GM12878 (cell line): ENCODE measurements at regions not wholly inside any gene's neighbourhood (a gene's known extent, or its start where the extent isn't known, plus 50 kb on each side); places are given as distances from the start of the nearest gene placed in this dataset.

Experiments used
- CHD4 ChIP-seq: fragments of 200-600 bp; sonication (generic); IDR thresholded peaks from 2 replicates; pipeline ENCODE4 v1.6.1; 2016; ENCODE audit warnings: mild to moderate bottlenecking
- CREB1 ChIP-seq: IDR thresholded peaks from 2 replicates; pipeline ENCODE4 v1.6.1; 2012; ENCODE audit warnings: low read depth, mild to moderate bottlenecking, inconsistent platforms
- MXI1 ChIP-seq: fragments of 150-350 bp; IDR thresholded peaks from 2 replicates; pipeline ENCODE4 v1.6.1; 2011; ENCODE audit warnings: low read depth, mild to moderate bottlenecking, inconsistent platforms, low read length, improper control_type of control experiment
- NFYB ChIP-seq: IDR thresholded peaks from 2 replicates; pipeline ENCODE4 v1.6.1; 2011; ENCODE audit warnings: low read depth, mild to moderate bottlenecking, low read length, improper control_type of control experiment, moderate library complexity; ENCODE audit not compliant: insufficient read depth
- POLR2A ChIP-seq: IDR thresholded peaks from 2 replicates; pipeline ENCODE4 v1.6.1; 2011; ENCODE audit warnings: low read depth, mild to moderate bottlenecking, low read length
- POLR2AphosphoS5 ChIP-seq: IDR thresholded peaks from 2 replicates; pipeline ENCODE4 v1.6.1; 2011; ENCODE audit warnings: mild to moderate bottlenecking, low read length, inconsistent platforms
- SRF ChIP-seq, 2 experiments: IDR thresholded peaks; 2 replicates each; pipeline ENCODE4 v1.6.1; 2011; ENCODE audit warnings: low read depth in 2 of 2, low read length in 2 of 2, mild to moderate bottlenecking in 1 of 2, moderate library complexity in 1 of 2
- TAF1 ChIP-seq: IDR thresholded peaks from 2 replicates; pipeline ENCODE4 v1.6.1; 2011; ENCODE audit warnings: mild to moderate bottlenecking, low read depth, low read length, borderline replicate concordance
- YBX1 ChIP-seq: fragments of 450-650 bp; IDR thresholded peaks from 2 replicates; pipeline ENCODE4 v1.6.1; 2016; ENCODE audit warnings: antibody characterized with exemption
- YY1 ChIP-seq: IDR thresholded peaks from 2 replicates; pipeline ENCODE4 v1.6.1; 2011; ENCODE audit warnings: low read depth, mild to moderate bottlenecking, low read length
- TF ChIP-seq, protein P1 (sequence below), 3 experiments: IDR thresholded peaks in 2 of 3; conservative IDR thresholded peaks in 1 of 3; 2 replicates each; pipeline ENCODE4 v1.5.1; 2011; ENCODE audit warnings: low read depth in 3 of 3, low read length in 3 of 3, mild to moderate bottlenecking in 3 of 3, control low read depth in 2 of 3, moderate library complexity in 2 of 3, inconsistent platforms in 1 of 3, mixed read lengths in 1 of 3; ENCODE audit not compliant: control insufficient read depth in 2 of 3, insufficient read depth in 1 of 3; ENCODE audit errors: extremely low read depth in 1 of 3
- TF ChIP-seq, protein P2 (sequence below): IDR thresholded peaks from 2 replicates; pipeline ENCODE4 v1.6.1; 2011; ENCODE audit warnings: borderline replicate concordance, low read depth, mild to moderate bottlenecking, moderate library complexity, mixed read lengths, low read length; ENCODE audit not compliant: insufficient read depth; ENCODE audit errors: extremely low read length

DNA sequence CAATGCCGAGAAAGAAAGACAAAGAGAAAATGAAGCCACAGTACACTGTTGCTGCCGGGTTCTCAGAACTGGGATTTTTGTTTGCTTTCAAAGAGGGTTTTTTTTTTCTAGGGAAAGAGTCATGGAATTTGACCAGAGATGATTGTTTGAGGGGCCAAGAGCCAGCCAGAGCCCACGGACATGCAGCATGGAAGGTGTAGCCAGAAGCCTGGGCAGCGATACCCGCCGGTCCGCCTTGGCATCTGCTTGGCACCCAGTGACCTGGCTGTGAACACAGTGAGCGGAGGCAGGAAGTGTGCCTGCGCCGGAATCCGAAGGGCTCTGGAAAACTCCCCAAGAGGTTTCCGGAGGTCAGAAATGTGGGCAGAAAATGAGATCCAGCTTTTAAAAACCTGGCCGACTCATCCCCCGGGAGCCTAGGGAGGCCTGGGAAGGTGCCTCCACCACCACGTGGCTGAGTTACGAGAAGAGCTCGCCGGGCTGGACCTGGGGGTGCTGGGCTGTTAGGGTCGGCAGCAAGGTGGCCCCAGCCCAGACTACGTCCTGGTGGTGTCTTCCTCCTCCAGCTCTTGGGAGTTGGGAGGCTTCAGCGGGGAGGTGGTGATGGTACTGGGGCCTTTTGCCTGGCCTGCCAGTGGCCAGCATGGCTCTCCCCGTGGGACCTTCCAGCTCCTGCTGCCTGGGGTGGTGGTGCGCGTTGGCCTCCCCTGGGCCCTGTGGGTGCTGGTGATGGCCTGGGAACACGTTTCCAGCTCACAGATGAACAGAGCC lies 61.6 kb upstream of the PPARA start:
- TF ChIP-seq YBX1 (no peak), YY1 (no peak), POLR2AphosphoS5 (no peak), POLR2A (no peak), CREB1 (no peak), CHD4 (no peak), NFYB (no peak), TAF1 (no peak), SRF (IDR thresholded peaks at IDR 0.05; ENCODE audit: low read depth in 2 of 2, low read length in 2 of 2) (no peak), MXI1 (no peak)
- TF ChIP-seq, protein P1, sequence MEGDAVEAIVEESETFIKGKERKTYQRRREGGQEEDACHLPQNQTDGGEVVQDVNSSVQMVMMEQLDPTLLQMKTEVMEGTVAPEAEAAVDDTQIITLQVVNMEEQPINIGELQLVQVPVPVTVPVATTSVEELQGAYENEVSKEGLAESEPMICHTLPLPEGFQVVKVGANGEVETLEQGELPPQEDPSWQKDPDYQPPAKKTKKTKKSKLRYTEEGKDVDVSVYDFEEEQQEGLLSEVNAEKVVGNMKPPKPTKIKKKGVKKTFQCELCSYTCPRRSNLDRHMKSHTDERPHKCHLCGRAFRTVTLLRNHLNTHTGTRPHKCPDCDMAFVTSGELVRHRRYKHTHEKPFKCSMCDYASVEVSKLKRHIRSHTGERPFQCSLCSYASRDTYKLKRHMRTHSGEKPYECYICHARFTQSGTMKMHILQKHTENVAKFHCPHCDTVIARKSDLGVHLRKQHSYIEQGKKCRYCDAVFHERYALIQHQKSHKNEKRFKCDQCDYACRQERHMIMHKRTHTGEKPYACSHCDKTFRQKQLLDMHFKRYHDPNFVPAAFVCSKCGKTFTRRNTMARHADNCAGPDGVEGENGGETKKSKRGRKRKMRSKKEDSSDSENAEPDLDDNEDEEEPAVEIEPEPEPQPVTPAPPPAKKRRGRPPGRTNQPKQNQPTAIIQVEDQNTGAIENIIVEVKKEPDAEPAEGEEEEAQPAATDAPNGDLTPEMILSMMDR (IDR thresholded peaks at IDR 0.05 in 2 of 3, conservative IDR thresholded peaks at IDR 0.05 in 1 of 3; ENCODE audit: control insufficient read depth in 2 of 3, extremely low read depth in 1 of 3, insufficient read depth in 1 of 3, low read depth in 3 of 3, low read length in 3 of 3), result no peak
- TF ChIP-seq, protein P2, sequence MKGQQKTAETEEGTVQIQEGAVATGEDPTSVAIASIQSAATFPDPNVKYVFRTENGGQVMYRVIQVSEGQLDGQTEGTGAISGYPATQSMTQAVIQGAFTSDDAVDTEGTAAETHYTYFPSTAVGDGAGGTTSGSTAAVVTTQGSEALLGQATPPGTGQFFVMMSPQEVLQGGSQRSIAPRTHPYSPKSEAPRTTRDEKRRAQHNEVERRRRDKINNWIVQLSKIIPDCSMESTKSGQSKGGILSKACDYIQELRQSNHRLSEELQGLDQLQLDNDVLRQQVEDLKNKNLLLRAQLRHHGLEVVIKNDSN, result no peak
